Esophagus muscularis mucosa (tissue), 4 donors: ENCODE measurements at regions not wholly inside any gene's neighbourhood (a gene's known extent, or its start where the extent isn't known, plus 50 kb on each side); places are given as distances from the start of the nearest gene placed in this dataset.

Experiments
- DNase-seq: peaks from one replicate; pipeline ENCODE4 v3.0.0-alpha.2; 2017; ENCODE audit errors: extremely low spot score
- H3K27ac ChIP-seq, 4 donors: fragments of 200-600 bp; sonication (generic); replicated peaks in 1 of 4; 1 replicate in 3 of 4; 2 replicates in 1 of 4; pipeline ENCODE4 v1.5.1; 2016 to 2019; ENCODE audit warnings: mild to moderate bottlenecking in 1 of 4
- H3K27me3 ChIP-seq, 4 donors: fragments of 200-600 bp; sonication (generic); one replicate each; pipeline versions ENCODE4 v1.5.1 to v1.6.0; 2016 to 2019
- H3K36me3 ChIP-seq, 4 donors: fragments of 200-600 bp; sonication (generic); one replicate each; pipeline ENCODE4 v1.5.1; 2016 to 2019
- H3K4me1 ChIP-seq, 4 donors: fragments of 200-600 bp; sonication (generic); one replicate each; pipeline ENCODE4 v1.5.1; 2016 to 2019
- H3K4me3 ChIP-seq, 4 donors: fragments of 200-600 bp; sonication (generic); 1 replicate in 2 of 4; 2 replicates in 2 of 4; pipeline ENCODE4 v1.5.1; 2016 to 2019; ENCODE audit warnings: mild to moderate bottlenecking in 4 of 4, moderate library complexity in 1 of 4
- H3K9me3 ChIP-seq, 4 donors: fragments of 200-600 bp; sonication (generic); 1 replicate in 3 of 4; 2 replicates in 1 of 4; pipeline ENCODE4 v1.5.1; 2016 to 2019
- CTCF ChIP-seq, 3 experiments: fragments of 200-600 bp in 2 of 3; fragments of 450-650 bp in 1 of 3; sonication (generic) in 2 of 3; IDR thresholded peaks; one replicate each; pipeline ENCODE4 v1.5.1; 2017 to 2019; ENCODE audit warnings: antibody characterized with exemption in 3 of 3, mild to moderate bottlenecking in 2 of 3, moderate library complexity in 1 of 3
- EP300 ChIP-seq: sonication (generic); formaldehyde crosslinking; IDR thresholded peaks from one replicate; pipeline ENCODE4 v1.6.1; 2017; ENCODE audit warnings: antibody characterized with exemption
- POLR2A ChIP-seq: fragments of 450-650 bp; IDR thresholded peaks from one replicate; pipeline ENCODE4 v1.6.1; 2017; ENCODE audit warnings: antibody characterized with exemption, moderate library complexity, mild to moderate bottlenecking, low read depth
- POLR2AphosphoS5 ChIP-seq, 2 donors: sonication (generic); formaldehyde crosslinking; IDR thresholded peaks; one replicate each; pipeline ENCODE4 v1.6.1; 2017; ENCODE audit warnings: antibody characterized with exemption in 2 of 2
- WGBS: methylation state at CpG from one replicate; pipeline ENCODE4 v1.1.5; 2018; 5-methylcytosine and 5-hydroxymethylcytosine counted together
- intact Hi-C: fragments of 100-400 bp; cut with DNase I; formaldehyde crosslinking; loops from one replicate; pipeline ENCODE4 v1.15.1; 2023

DNA sequence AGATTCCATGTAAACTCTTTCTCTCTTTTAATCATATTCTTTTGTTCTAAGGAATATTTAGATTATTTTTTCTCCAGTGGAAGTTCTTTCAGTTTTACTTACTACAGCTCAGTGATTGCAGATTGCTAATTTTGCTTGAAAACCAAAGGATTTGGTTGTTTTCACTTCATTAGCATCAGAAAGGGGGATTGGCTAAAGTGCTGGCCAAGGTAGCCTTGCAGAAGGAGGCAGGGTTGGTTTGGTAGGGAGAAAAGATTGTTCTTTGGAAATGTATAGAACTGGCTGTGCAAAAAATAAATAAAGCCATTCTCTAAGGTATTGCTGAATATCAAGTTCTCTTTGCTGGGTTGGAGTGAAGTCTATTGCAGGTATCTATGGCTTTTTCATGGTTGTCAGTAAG is 92.6 kb downstream of the FAT3 start:
- intact Hi-C loops: no loop called here
- H3K4me1 ChIP-seq: peaks cover 0 to 12% (median 9%) of the 10 kb centered on the region in 4 donors
- peak; percentile 5 for DNase-seq
- no peaks in the 10 kb centered on the region for H3K36me3 ChIP-seq
- H3K4me3 ChIP-seq: no peak overlapping the region
- no peaks in the 10 kb centered on the region for H3K27me3 ChIP-seq
- H3K27ac ChIP-seq: no peak overlapping the region
- H3K9me3 ChIP-seq: no peaks in the 10 kb centered on the region
- no peak for TF ChIP-seq POLR2A
- TF ChIP-seq POLR2AphosphoS5 (IDR thresholded peaks at IDR 0.05): no peak
- no peak for TF ChIP-seq EP300
- no peak for TF ChIP-seq CTCF (IDR thresholded peaks at IDR 0.05)

DNA sequence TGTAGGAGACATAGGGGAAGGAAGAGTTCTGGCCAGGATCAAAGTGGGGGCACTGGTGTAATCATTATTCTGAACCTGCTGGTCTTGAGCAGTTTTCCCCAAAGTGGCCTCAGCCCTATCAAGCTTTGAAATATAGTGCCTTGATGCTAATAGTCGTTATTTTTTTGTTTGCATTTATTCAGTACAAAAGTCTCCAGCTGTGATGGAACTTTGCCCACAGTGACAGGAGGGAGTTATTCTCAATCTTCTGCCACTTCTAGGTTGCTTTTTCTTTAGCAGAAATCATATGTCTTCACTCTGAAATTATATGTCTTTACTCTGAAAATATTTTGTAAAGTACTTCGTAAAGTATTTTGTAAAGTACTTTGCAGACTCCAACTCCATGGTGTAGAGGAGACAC is 93.1 kb downstream of the FAT3 start:
- intact Hi-C loops: no loop called here
- peaks cover 0 to 12% (median 9%) of the 10 kb centered on the region in 4 donors for H3K4me1 ChIP-seq
- no peaks in the 10 kb centered on the region for H3K9me3 ChIP-seq
- H3K36me3 ChIP-seq: no peaks in the 10 kb centered on the region
- 51% methylated on average over 2 of the region's 2 CpGs for WGBS
- no peak overlapping the region for H3K27ac ChIP-seq
- H3K27me3 ChIP-seq: no peaks in the 10 kb centered on the region
- no peak overlapping the region for H3K4me3 ChIP-seq
- no peak for DNase-seq
- no peak for TF ChIP-seq CTCF (IDR thresholded peaks at IDR 0.05)
- TF ChIP-seq POLR2A: no peak
- no peak for TF ChIP-seq EP300
- TF ChIP-seq POLR2AphosphoS5 (IDR thresholded peaks at IDR 0.05): no peak

- no peak for TF ChIP-seq POLR2A
- TF ChIP-seq POLR2AphosphoS5 (IDR thresholded peaks at IDR 0.05): no peak
- no peak for TF ChIP-seq EP300
- no peak for TF ChIP-seq CTCF (IDR thresholded peaks at IDR 0.05)
- Histone ChIP-seq H3K27me3 (no peaks in the 10 kb centered on the region), H3K36me3 (no peaks in the 10 kb centered on the region), H3K4me1 (no peaks in the 10 kb centered on the region), H3K9me3 (peaks cover 0 to 14% (median 6%) of the 10 kb centered on the region in 4 donors), H3K27ac (no peak overlapping the region), H3K4me3 (no peak overlapping the region)
- DNase-seq: no peak
- WGBS: 69% methylated on average over 3 of the region's 3 CpGs
- intact Hi-C loops: no loop called here
Measured at GRCh38 chr11:92322225-92322624, 97.6 kb downstream of the FAT3 start.

- WGBS: 80% methylated on average over 1 of the region's 1 CpG
- H3K36me3 ChIP-seq: no peaks in the 10 kb centered on the region
- peak; percentile 39 for DNase-seq
- no peak overlapping the region for H3K27ac ChIP-seq
- TF ChIP-seq POLR2A (no peak), POLR2AphosphoS5 (IDR thresholded peaks at IDR 0.05) (no peak), CTCF (IDR thresholded peaks at IDR 0.05) (no peak), EP300 (no peak)
- H3K4me1 ChIP-seq: peaks cover 0 to 3% (median 0%) of the 10 kb centered on the region in 4 donors
- H3K27me3 ChIP-seq: no peaks in the 10 kb centered on the region
- intact Hi-C loops: no loop called here
- H3K4me3 ChIP-seq: no peak overlapping the region
- peaks cover 0 to 14% (median 6%) of the 10 kb centered on the region in 4 donors for H3K9me3 ChIP-seq
Measured at GRCh38 chr11:92324890-92325289, 100.3 kb downstream of the FAT3 start.

DNA sequence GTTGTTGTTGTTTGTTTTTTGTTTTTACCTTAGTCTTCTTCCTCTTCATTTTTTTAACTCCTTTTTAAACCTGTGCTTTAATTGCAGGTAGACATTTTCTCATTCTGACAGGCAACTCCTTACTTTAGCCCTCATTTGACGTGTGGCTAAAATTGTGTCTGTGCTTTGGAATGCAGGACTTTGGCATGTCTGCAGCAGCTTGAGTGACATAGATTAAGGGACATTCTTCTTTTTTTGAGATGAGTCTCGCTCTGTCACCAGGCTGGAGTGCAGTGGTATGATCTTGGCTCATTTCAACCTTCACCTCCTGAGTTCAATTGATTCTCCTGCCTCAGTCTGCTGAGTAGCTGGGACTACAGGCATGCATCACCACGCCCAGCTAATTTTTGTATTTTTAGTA is 100.8 kb downstream of the FAT3 start:
- H3K4me1 ChIP-seq: peaks cover 0 to 8% (median 3%) of the 10 kb centered on the region in 4 donors
- H3K27me3 ChIP-seq: no peaks in the 10 kb centered on the region
- WGBS: 100% methylated on average over 3 of the region's 3 CpGs
- DNase-seq: no peak
- no peak for TF ChIP-seq POLR2AphosphoS5 (IDR thresholded peaks at IDR 0.05)
- no peak for TF ChIP-seq EP300
- TF ChIP-seq CTCF (IDR thresholded peaks at IDR 0.05): no peak
- no peak for TF ChIP-seq POLR2A
- H3K27ac ChIP-seq: no peak overlapping the region
- H3K36me3 ChIP-seq: no peaks in the 10 kb centered on the region
- intact Hi-C loops: no loop called here
- H3K9me3 ChIP-seq: peaks cover 0 to 14% (median 6%) of the 10 kb centered on the region in 4 donors
- no peak overlapping the region for H3K4me3 ChIP-seq
